ENCODE measurements at regions not wholly inside any gene's neighbourhood (a gene's known extent, or its start where the extent isn't known, plus 50 kb on each side); places are given as distances from the start of the nearest gene placed in this dataset.

DNA sequence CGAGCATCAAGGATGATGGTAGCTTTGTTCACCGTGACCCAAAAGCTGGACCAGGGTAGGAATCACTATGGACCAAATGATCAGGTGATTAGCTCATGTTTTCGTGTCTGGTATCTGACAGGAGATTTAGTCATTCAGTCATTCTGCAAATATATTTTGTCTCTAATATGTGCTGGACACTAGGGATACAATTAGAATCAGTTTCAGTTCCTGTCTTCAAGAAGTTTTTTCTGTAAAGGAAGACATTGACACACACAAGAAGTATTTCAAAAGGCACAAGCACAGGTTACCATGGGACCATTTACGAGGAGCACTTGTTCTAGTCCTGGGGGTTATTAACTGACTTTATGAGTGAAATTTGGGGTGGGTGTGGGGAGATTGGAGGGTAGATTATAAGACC, 244.9 kb downstream of the HIVEP2 start:
- Histone ChIP-seq H3K4me1 (ENCODE audit: control insufficient read depth in 2 of 2, insufficient read depth in 2 of 2, low read length in 2 of 2) (peaks cover 25% of the 10 kb centered on the region in 2 donors), H3K9ac (ENCODE audit: low read length) (no peak overlapping the region), H3K27ac (ENCODE audit: low read length in 2 of 2) (no peak overlapping the region), H4K20me1 (ENCODE audit: control insufficient read depth, insufficient read depth, low read length, poor library complexity, severe bottlenecking) (no peaks in the 10 kb centered on the region), H3K9me3 (ENCODE audit: control extremely low read depth in 1 of 3, control insufficient read depth in 2 of 3, insufficient read depth in 1 of 3, low read length in 2 of 3) (peaks cover 0 to 3% (median 0%) of the 10 kb centered on the region in 3 donors), H3K4me3 (ENCODE audit: control extremely low read depth in 1 of 5, extremely low read depth in 1 of 5, insufficient read depth in 1 of 5, low read depth in 2 of 5, low read length in 4 of 5) (no peak overlapping the region), H3K79me2 (ENCODE audit: control insufficient read depth, insufficient read depth, low read length) (no peaks in the 10 kb centered on the region), H3K36me3 (replicated peaks in 1 of 2; ENCODE audit: control extremely low read depth in 1 of 2, control insufficient read depth in 1 of 2, extremely low read depth in 1 of 2, insufficient read depth in 2 of 2, low read length in 1 of 2) (no peaks in the 10 kb centered on the region), H3K27me3 (replicated peaks in 1 of 4; ENCODE audit: control extremely low read depth in 1 of 4, control insufficient read depth in 3 of 4, insufficient read depth in 4 of 4, low read length in 3 of 4) (no peaks in the 10 kb centered on the region), H3K4me2 (replicated peaks; ENCODE audit: low read depth, low read length, poor library complexity, severe bottlenecking) (peak overlapping the region; percentile 12), H2AFZ (ENCODE audit: insufficient read depth, low read depth, low read length, poor library complexity, severe bottlenecking) (no peak overlapping the region)
- ChIA-PET POLR2A (no interaction called here), CTCF (interaction anchor here (0.9 to 9.7 kb wide), 4 partner anchors 134 to 729 kb away, joined by 3 to 159 read pairs (median 4); no protein-coding TSS in a partner anchor)
- no peaks in the 10 kb centered on the region for H3K9me3 Mint-ChIP-seq (ENCODE audit: insufficient read depth)
- 75% methylated on average over 2 of the region's 4 CpGs for WGBS (ENCODE audit: insufficient coverage)
- ATAC-seq (ENCODE audit: low read depth) (no peak), DNase-seq (peak; percentile 22)
- TF ChIP-seq EZH2 (IDR thresholded peaks at IDR 0.05; ENCODE audit: borderline replicate concordance, insufficient read depth, low read depth, low read length, poor library complexity, severe bottlenecking): no peak
- TF ChIP-seq, protein P1, sequence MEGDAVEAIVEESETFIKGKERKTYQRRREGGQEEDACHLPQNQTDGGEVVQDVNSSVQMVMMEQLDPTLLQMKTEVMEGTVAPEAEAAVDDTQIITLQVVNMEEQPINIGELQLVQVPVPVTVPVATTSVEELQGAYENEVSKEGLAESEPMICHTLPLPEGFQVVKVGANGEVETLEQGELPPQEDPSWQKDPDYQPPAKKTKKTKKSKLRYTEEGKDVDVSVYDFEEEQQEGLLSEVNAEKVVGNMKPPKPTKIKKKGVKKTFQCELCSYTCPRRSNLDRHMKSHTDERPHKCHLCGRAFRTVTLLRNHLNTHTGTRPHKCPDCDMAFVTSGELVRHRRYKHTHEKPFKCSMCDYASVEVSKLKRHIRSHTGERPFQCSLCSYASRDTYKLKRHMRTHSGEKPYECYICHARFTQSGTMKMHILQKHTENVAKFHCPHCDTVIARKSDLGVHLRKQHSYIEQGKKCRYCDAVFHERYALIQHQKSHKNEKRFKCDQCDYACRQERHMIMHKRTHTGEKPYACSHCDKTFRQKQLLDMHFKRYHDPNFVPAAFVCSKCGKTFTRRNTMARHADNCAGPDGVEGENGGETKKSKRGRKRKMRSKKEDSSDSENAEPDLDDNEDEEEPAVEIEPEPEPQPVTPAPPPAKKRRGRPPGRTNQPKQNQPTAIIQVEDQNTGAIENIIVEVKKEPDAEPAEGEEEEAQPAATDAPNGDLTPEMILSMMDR (IDR thresholded peaks at IDR 0.05): no peak
- H3K27me3 Mint-ChIP-seq: no peaks in the 10 kb centered on the region
- H3K27ac Mint-ChIP-seq: no peak overlapping the region
- intact Hi-C loops (cut with micrococcal nuclease): loop anchor here (10.0 kb wide), 1 partner anchor 95 kb away; no protein-coding TSS in a partner anchor
- H3K4me1 Mint-ChIP-seq: peaks cover 21% of the 10 kb centered on the region
- no peak overlapping the region for H3K4me3 Mint-ChIP-seq

DNA sequence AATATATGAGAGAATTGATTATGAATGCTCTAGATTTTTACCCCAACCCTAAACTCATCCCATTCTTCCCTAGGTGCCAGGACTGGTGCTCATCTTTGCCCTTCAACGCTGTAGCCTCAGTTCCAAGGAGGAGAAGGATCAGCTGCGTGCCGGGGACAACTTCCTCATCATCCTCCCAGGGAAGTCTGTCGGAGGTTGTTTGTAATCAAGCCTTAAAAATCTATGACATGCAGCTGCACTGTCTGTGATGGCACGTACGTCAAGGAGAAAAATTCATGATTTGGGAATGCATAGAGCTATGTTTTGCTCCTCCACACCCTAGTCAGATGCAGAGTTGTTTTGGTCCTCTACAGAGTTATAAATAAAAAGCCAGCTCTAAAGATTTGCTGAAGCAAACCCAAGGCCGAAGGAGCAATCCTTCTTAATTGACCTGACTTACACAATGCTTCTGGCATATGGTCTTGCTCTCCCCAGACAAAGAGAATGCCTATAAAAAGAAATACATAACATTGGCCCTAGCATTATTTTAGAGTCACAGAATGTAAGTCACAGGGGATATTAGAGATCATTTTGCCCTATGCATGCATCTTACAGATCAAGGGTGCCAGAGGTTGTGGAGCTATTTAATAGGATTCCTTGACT, 244.2 kb downstream of the HIVEP2 start:
- H4K20me1 ChIP-seq (ENCODE audit: control insufficient read depth, insufficient read depth, low read length, poor library complexity, severe bottlenecking): no peaks in the 10 kb centered on the region
- ATAC-seq (ENCODE audit: low read depth) (no peak), DNase-seq (no peak)
- WGBS (ENCODE audit: insufficient coverage): no CpG with 5 or more reads among the region's 7 CpGs
- no peaks in the 10 kb centered on the region for H3K27me3 ChIP-seq (replicated peaks in 1 of 4; ENCODE audit: control extremely low read depth in 1 of 4, control insufficient read depth in 3 of 4, insufficient read depth in 4 of 4, low read length in 3 of 4)
- H3K27ac ChIP-seq (ENCODE audit: low read length in 2 of 2): no peak overlapping the region
- intact Hi-C loops (cut with micrococcal nuclease): loop anchor here (10.0 kb wide), 1 partner anchor 94 kb away; no protein-coding TSS in a partner anchor
- H3K4me1 ChIP-seq (ENCODE audit: control insufficient read depth in 2 of 2, insufficient read depth in 2 of 2, low read length in 2 of 2): peaks cover 27 to 31% of the 10 kb centered on the region in 2 donors
- no peak overlapping the region for H3K4me2 ChIP-seq (replicated peaks; ENCODE audit: low read depth, low read length, poor library complexity, severe bottlenecking)
- Mint-ChIP-seq H3K27ac (no peak overlapping the region), H3K27me3 (no peaks in the 10 kb centered on the region), H3K4me3 (no peak overlapping the region), H3K9me3 (ENCODE audit: insufficient read depth) (no peaks in the 10 kb centered on the region), H3K4me1 (peaks cover 27% of the 10 kb centered on the region)
- POLR2A ChIA-PET: no interaction called here
- H2AFZ ChIP-seq (ENCODE audit: insufficient read depth, low read depth, low read length, poor library complexity, severe bottlenecking): no peak overlapping the region
- H3K9ac ChIP-seq (ENCODE audit: low read length): no peak overlapping the region
- H3K9me3 ChIP-seq (ENCODE audit: control extremely low read depth in 1 of 3, control insufficient read depth in 2 of 3, insufficient read depth in 1 of 3, low read length in 2 of 3): peaks cover 0 to 3% (median 0%) of the 10 kb centered on the region in 3 donors
- no peak overlapping the region for H3K4me3 ChIP-seq (ENCODE audit: control extremely low read depth in 1 of 5, extremely low read depth in 1 of 5, insufficient read depth in 1 of 5, low read depth in 2 of 5, low read length in 4 of 5)
- no peaks in the 10 kb centered on the region for H3K79me2 ChIP-seq (ENCODE audit: control insufficient read depth, insufficient read depth, low read length)
- TF ChIP-seq, protein P1 (IDR thresholded peaks at IDR 0.05): no peak
- TF ChIP-seq EZH2 (IDR thresholded peaks at IDR 0.05; ENCODE audit: borderline replicate concordance, insufficient read depth, low read depth, low read length, poor library complexity, severe bottlenecking): no peak
- CTCF ChIA-PET: interaction anchor here (0.9 to 9.7 kb wide), 4 partner anchors 8 to 726 kb away, joined by 3 to 159 read pairs (median 4); no protein-coding TSS in a partner anchor
- no peaks in the 10 kb centered on the region for H3K36me3 ChIP-seq (replicated peaks in 1 of 2; ENCODE audit: control extremely low read depth in 1 of 2, control insufficient read depth in 1 of 2, extremely low read depth in 1 of 2, insufficient read depth in 2 of 2, low read length in 1 of 2)
